HS-27A (cell line): ENCODE measurements at regions not wholly inside any gene's neighbourhood (a gene's known extent, or its start where the extent isn't known, plus 50 kb on each side); places are given as distances from the start of the nearest gene placed in this dataset.
"Not testable (repeated sequence)": the region's sequence is repeated elsewhere in the genome, so short reads cannot be mapped to it uniquely, and the experiment has no call there.

Experiments
- DNase-seq: peaks from one replicate; pipeline ENCODE4 v3.0.0-alpha.2; 2012; ENCODE audit warnings: low read depth, missing footprints

DNA sequence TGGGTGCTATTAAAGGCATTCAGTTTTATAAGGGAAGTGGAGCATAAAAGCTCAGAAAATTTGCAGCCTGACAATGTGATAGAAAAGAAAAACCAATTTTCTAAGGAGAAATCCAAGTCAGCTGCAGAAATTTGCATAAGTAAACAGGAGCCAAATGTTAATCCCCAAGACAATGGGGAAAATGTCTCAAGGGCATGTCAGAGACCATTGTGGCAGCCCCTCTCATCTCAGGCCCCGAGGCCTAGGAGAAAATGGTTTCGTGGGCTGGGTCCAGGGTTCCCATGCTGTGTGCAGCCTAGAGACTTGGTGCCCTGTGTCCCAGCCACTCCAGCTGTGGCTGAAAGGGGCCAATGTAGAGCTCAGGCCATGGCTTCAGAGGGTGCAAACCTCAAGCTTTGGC, 150.8 kb upstream of the E2F7 start:
- DNase-seq: not testable (repeated sequence)

DNA sequence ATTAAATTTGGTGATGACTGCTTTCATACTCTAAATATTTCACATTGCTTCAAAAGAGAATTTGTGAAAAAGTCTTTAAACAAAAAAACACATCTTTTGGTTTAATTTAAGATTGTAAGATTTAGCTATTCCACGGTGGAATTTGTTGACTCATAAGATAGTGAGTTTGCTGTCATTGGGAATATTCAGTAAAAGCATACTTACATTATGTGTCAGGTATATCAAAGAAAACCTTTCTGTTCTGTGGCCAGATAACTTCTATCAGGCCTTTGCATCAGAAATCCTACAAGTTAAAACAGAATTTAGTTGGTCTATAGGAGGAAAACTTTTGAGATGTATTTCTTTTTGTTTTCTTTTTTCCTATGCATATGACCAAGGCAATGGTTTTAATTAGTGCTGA, 148.8 kb upstream of the E2F7 start:
- no peak for DNase-seq

DNA sequence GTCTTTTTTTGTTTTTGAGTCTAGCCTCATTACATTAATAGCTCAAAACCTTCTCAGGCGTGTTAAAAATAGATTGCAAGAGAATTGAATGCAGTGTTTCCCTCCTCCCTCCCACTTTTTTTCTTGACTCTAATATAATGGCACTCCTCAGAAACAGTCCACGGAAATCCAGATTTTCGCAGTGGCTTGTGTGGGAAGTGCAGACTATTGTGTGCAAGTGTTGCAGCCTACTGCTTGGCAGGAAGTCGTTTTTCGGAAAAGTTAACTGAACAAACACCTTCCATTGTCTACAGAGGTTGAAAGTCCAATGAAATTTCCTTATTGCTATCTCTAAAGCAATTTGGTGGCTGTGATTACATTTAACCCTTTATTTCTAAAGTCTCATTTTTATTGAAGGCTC, 147.9 kb upstream of the E2F7 start:
- DNase-seq: no peak

DNA sequence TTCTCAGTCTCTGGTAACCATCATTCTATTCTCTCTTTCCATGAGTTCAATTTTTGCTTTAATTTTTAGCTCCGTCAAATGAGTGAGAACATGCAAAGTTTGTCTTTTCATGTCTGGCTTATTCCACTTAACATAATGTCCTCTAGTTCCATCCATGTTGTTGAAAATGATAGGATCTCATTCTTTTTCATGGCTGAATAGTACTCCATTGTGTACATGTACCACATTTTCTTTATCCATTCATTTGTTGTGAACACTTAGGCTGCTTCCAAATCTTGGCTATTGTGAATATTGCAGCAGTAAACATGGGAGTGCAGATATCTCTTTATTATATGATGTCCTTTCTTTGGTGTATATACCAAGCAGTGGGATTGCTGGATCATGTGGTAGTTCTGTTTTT, 145.4 kb upstream of the E2F7 start:
- no peak for DNase-seq

DNA sequence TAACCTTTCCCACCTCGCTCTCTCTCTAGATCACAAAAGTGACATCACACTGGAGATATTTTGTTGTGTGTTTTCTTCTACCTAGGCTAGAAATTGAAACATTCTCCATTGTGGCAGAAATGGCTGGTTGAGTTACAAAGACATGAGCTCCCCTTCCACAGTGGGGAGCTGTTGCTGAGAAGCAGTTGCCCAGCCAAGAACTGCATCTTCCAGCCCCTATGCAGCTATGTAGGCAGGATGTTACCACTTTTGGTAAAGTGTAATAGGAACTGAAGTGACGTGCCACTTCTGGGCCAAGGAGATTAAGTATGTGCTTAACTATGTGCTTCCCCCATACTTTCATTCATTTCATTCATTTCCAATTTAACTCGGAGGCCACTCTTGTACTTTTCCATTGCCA, 138.7 kb upstream of the E2F7 start:
- no peak for DNase-seq

DNA sequence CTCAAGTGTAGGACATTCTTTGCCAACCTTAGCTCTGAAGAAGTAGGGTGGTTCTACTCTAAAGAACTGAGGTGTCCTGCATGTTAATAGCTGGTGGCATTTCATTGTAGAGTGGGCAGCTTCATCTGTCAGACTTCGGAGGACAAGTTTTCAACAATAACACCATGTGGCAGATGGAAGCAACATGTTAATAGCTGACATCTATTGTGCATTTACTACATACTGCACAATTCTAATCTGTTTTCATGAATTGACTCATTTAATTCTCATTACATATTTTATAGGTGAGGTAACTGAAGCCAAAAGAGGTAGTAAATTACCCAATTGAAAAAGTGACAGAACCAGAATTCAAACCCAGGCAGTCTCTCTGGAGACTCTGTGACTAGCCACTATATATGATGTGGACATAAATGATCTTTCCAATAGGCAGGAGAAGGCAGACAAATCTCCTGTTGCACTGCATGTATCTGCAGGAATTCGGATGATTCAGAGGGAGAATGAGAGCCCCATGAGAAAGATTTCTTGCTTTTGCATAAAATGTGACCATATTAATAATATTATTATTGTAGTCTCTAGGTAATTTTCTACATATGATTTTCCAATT, 137.2 kb upstream of the E2F7 start:
- no peak for DNase-seq

DNA sequence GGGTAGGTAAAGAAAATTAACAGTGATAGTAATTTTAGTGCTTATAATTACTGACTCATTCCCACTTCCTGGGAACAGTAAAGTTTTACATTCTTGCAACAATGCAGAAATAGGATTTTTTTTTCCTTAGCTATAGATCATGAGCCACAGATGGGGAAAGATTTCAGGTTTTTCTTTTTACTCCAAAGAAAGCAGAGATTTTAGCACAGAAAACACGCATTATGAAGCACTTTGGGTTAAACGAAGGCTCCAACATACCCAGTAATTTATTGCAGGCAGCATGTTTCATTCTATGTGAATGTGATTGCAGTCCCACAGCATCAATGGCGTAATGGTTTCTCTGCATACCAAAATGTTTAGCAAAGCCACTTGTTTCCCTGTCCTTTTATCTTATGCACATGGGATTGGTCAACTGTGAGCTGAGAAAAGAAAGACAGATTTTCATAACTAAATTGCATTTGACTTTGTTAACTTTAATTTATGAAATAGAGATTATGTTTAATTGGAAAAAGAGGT, 124.6 kb upstream of the E2F7 start:
- no peak for DNase-seq

DNA sequence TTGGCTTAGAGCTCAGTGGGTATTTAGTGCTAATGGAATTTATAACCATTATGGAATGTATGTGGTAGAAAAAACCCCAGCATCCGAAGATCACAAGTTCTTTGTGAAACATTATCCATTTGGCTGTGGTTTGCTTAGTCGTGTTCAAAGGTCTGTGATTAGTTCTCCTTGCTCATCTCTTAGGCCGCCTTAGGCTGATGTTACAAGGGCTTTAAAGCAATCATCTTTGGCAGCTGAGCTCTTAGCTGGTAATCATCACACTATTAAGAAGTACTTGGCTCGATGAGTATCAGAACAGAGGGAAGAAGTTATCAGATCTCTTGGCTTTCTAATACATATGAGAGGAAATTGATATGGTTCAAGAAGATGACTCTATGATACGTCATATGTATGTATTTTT, 124.1 kb upstream of the E2F7 start:
- peak; percentile 57 for DNase-seq

DNA sequence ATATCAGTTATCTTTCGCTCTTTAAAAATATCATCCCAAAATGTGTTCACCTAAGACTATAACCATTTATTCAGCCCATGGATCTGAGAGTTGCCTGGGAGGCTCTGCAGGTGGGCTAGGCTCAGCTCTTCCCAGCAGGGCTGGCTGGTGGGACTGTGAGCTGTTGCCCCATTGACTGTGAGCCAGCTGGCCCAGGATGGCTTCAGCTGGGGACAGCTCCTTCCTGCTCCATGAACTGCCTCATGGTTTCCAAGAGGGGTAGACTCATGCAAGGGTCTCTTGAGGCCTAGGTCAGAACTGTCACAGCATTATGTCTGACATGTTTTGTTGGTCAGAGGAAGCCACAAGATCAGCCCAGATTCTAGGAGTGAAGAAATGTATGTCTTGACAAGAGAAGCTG, 114.1 kb upstream of the E2F7 start:
- DNase-seq: no peak

DNA sequence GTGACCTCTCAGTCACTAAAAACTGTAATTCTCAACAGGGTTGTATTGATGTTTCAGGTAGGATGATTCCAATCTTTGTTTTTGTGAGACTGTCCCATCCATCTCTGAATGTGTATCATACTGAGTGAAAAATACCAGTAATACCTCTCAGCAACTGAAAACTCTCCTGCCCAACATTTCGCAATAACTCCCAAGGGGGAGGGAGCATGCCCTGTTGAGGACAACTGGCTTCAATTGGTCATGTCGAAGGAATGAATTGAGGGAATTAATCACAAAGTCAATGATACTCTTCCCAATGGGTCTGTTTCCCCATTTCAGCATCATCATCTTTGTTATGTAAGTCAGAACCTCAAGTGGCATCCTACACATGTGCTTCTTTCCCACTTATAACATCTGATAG, 102.4 kb upstream of the E2F7 start:
- peak; percentile 24 for DNase-seq

DNA sequence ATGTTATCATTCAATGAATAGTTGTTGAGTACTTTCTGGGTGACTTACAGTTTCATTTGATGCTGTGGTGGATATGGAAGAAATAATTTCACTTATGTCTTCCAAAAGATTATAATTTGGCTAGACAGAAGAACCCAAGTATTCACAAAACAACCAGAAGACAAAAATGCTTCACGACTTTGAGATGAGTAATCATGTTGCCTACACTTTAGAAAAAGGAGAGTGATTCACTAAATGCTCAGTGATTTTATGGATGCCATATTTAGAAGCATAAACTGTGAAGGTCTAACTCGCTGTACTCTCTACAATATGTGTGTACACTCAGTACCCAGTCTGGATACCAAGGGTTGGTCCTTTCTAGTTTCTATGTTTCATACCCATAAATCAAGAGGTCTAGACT, 101.3 kb upstream of the E2F7 start:
- DNase-seq: no peak

DNA sequence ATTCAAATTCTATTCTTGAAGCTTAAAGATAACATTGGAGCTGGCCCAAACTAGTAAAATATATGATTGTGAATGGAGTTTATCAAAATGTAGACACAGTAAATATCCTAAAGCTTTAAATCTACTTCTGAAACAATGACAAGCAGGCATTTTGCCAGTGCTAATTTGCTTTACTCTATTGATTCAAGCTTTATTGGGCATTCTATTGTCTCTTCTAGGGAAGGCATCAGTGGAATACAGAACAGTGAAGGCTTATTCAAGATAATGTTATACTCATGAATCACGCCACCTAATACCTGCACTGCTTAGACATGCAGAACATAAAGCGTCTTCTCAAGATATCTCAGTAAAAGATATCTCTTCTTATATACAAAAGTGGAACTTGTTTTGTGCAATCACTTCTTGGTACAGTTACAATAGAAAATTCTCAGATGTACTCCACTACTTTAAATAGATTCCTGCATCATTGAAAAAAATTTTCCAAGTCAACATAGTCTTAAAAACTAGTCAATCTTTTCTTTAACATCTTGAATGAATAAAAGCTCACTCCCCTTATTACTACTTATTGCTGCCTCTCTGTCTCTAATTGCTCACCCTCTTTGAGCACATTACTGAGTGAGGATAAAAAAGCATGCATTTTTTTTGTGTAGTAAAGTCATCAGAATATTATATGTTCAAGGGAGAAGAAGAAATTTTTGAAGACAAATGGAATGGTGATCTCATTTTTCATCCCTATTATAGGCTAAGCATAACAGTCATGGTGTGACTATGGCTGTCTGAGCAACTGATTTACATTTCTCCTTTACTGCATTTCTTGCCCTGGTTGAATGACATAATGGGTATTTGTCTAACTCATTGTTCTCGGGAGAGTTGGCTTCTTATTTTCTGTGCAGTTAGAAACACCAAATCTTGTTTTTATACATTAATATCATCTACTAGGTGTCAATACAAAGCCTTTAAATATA, 98.0 kb upstream of the E2F7 start:
- no peak for DNase-seq

DNA sequence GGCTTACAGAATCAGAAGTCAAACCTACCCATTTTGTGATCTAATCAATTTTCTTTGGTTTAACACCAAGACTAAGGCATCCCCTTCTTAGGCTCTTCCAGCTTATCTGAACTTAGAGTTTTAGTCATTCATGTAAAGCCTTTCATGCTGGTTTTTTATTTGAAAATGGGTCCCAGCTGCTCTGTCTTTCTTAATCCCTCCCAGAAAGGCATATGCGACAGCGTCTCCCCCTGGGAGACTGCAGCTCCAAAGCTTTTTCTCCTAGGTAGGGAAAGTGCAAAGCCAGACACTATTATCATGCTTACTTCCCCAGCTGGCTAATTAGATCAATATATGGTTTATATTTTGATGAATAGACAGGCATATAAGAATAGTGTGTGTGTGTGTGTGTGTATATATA, 96.6 kb upstream of the E2F7 start:
- DNase-seq: no peak

DNA sequence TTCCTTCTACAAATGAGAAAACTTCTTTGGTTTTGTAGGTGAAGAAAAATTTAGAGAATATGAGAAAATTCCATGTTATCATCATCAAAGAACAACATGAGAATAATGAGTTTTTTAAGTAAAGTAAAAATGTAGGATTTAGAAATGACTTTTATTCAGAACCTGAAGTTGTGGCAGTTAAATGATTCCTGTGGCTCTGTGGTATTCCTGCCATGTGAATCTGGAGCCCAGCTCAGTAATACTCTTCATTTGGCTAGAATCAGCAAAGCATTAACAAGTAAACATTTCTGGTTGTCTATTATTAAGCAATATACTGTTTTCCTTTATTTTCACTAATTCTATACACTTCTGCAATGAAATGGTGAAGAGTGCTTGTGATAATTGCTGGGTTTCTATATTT, 95.6 kb upstream of the E2F7 start:
- no peak for DNase-seq

DNA sequence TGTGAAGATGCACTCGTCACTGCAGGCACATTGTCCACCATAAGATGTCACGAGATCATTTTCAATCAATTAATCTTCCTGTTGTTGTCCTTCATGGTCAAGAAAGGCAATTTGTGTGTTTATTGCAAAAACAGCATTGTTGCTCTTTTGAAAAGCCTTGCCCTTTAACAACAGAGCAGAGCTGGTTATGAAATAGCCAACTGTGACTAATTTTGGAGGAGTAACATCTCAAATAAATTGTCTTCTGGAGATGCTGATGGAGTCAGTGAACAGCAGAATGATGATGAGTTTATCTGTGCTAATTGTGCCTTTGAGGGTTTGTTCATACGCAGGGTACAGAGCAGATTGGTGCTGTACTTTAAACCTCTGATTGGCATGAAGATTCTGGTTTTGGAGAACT, 88.3 kb upstream of the E2F7 start:
- no peak for DNase-seq

DNA sequence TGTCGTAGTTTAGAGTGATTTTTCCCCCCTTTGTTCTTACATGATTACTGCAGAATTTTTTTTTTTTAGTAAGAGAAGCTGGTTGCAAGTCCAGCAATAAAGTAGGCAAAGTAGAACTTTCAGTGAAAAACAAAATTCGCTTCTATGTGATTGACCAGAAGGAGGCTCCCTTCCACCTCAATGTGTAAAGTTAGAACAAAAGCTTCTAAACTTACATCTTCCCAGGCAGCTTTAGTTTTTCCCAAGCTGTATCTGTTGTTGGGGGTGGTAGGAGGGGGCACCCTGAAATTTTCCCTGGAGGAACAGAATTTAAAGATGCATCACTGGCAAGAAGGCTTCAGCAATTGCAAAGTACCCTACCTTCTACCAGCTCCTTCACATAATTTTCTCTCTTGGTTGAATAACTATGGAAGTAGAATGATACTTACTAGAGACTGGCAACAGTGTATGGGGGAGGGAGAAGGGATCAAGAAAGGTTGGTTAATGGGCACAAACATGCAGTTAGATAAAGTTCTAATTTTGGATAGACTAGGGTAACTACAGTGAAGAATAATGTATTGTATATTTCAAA, 87.3 kb upstream of the E2F7 start:
- no peak for DNase-seq

DNA sequence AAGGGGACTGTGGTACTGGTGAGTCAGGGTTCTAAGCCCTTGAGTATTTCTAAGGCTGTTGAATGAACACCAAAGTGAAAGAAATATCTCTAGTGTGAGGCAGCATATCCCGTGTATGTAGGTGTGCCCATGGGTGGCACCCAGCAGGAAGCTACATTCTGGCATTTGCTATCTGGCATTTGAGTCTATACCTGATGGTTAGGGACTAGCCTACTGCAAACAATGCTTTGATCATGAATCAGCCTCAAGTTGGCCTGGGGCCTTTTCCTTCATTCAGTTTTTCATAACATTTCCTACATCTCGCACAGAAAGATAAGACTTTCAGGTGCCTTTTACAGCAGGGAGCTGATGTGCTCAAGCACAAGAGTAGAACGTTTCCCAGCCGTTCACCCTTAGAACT, 85.7 kb upstream of the E2F7 start:
- no peak for DNase-seq

DNA sequence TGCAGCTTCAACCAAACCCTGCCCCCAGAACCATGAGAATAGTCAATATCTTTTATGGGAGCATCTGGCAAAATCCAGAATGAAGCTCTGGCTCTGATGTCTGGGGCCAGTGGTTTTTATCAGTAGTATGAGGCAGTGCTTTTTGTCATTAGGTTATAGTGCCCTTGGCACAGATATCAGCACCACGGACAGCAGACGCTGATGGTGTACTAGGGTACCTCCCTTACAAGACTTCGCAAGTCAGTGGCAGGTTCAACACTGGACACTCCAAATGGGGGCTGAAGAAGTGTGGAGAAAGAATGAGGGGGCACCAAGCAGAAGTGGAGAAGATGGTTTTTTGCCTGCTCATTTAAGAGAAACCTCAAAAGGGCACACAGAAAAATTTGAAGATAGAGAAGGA, 68.2 kb upstream of the E2F7 start:
- no peak for DNase-seq

DNA sequence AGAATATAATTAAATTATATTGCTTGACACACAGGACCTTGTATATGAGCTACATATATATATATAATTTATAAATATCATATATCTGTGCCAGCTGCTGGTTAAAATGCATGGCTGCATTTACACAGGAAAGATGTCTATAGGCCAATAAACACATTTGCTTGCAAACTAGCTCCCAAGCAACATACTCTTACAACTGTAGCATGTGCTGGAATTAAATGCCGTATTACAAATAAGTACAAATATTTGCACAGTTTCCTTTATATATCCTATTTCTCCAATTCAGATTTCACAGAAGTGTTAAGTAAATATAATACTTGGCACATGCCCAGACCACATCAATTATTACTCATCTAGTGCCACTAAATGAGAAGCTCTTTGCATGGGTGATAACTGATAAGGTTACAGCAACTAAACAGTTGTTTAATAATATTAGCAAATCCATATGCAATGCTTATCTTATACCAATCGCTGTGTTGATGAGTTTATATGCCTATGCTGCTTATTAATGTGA, 66.7 kb upstream of the E2F7 start:
- DNase-seq: no peak

DNA sequence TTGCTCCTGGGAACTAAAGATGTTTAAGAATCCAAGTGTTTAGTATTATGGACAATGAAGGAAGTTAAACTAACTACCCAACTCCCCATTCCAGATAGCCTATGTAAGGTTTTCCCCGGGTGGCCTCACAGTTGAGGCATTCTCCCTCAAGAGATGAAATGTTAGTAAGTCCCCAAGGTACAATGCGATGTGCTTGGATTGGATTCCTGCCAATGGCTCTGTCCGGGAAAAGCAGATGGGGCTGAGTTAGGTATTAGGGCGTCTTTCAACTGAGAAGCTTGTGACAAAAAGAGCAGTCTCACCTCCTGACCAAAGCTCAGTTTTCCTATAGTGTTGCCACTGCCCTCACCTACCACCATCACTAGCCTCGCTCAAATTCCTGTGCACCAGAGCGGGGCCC, 64.8 kb upstream of the E2F7 start:
- DNase-seq: no peak

DNA sequence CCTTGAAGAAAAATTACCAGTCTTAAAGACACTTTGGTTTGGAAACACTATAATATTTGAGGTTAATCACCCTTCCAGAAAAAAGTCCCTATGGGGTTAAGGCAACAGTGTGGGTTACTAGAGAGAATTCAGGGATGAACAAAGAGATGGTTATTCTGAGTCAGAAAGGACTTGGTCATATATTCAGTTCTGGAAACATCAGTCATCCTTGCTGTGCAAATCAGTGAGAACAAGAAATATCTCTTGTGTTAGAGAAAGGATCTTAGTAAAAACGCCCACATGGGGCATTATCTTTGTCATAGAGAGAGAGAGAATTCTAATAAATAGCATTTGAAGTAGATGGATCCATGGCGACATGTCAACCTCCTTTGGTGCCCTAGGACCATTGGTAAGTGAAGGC, 59.4 kb upstream of the E2F7 start:
- DNase-seq: no peak

DNA sequence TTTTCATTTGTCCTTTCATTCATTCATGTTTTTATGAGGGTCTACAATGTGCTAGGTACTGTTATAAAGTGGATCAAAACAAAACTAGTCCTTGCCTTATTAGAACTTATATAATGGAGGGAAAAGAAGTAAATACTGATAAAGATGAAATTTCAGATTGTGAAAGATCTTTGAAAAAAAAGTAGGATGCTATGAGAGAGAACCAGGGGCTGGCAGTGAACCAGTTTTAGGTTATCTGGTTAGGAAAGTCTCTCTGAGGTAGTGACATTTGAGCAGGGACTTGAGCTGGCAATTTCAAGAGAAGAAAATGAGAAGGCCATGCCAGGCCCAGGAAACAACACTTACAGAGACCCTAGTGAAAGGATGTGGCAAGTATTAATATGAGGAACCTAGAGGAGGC, 57.3 kb upstream of the E2F7 start:
- DNase-seq: no peak

DNA sequence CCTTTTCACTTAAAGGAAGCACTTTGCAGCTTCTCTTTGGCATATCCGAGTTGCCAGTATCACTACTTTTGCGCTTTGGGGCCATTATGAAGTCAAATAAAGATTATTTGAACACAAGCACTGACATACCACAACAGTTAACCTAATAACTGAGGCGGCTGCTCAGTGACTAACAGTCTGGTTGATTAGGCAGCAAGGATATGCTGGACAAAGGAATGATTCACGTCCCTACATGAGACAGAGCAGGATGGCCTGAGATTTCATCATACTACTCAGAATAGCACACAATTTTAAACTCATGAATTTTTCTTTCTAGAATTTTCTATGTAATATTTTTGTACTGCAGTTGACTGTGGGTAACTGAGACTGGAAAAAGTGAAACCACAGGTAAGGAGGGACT, 56.9 kb upstream of the E2F7 start:
- peak; percentile 71 for DNase-seq
